Upper lobe of right lung (tissue), 1 donor: ENCODE measurements at regions not wholly inside any gene's neighbourhood (a gene's known extent, or its start where the extent isn't known, plus 50 kb on each side); places are given as distances from the start of the nearest gene placed in this dataset.

Source experiments
- ATAC-seq: fragments of 200-7000 bp; cut with Tn5 transposase; one replicate; pipeline ENCODE4 v1.9.1; 2020; ENCODE audit warnings: mild to moderate bottlenecking, moderate library complexity
- DNase-seq: peaks from one replicate; pipeline ENCODE4 v3.0.0-alpha.2; 2020
- H3K27ac ChIP-seq: fragments of 200-600 bp; one replicate; pipeline ENCODE4 v1.8.0; 2022
- H3K27me3 ChIP-seq: fragments of 200-600 bp; one replicate; pipeline ENCODE4 v1.8.0; 2022; ENCODE audit warnings: mild to moderate bottlenecking
- H3K36me3 ChIP-seq: fragments of 200-600 bp; one replicate; pipeline ENCODE4 v1.8.0; 2022
- H3K4me1 ChIP-seq: fragments of 200-600 bp; one replicate; pipeline ENCODE4 v1.8.0; 2022
- H3K4me3 ChIP-seq: fragments of 200-600 bp; one replicate; pipeline ENCODE4 v1.8.0; 2022; ENCODE audit warnings: mild to moderate bottlenecking
- H3K9me3 ChIP-seq: fragments of 200-600 bp; one replicate; pipeline ENCODE4 v1.8.0; 2022
- CTCF ChIP-seq: fragments of 200-600 bp; IDR thresholded peaks from one replicate; pipeline ENCODE4 v1.8.0; 2022; ENCODE audit warnings: antibody characterized with exemption
- intact Hi-C: fragments of 100-400 bp; cut with DNase I; formaldehyde crosslinking; loops from one replicate; pipeline ENCODE4 v1.11.0; 2022
- donor health status: DM: no; HTN: yes; CAD: no; lungs with severe emphysema.

DNA sequence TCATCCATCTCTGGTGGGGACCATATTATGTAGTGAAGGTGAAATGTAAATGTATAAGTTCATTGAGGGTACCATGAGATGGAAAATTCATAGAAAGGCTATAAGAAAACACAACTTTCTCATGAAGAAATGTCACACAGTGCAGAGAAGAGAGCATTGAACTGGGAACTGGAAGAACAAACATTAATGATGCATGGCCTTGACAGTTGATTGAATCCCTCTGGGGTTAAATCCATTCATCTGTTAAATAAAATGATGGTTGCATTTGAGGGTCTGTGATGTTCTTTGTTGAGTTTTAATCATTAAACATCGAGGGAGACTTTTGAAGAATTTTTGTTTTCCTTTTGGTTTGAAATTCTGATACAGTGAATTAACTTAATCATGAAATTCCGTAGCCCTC is 1401.4 kb downstream of the FAM181B start:
- ATAC-seq (no peak), DNase-seq (no peak)
- no peak overlapping the region for H3K4me3 ChIP-seq
- H3K9me3 ChIP-seq = no peaks in the 10 kb centered on the region
- H3K4me1 ChIP-seq = no peaks in the 10 kb centered on the region
- no peaks in the 10 kb centered on the region for H3K36me3 ChIP-seq
- no peaks in the 10 kb centered on the region for H3K27me3 ChIP-seq
- intact Hi-C loops = no loop called here
- no peak overlapping the region for H3K27ac ChIP-seq
- no peak for TF ChIP-seq CTCF

DNA sequence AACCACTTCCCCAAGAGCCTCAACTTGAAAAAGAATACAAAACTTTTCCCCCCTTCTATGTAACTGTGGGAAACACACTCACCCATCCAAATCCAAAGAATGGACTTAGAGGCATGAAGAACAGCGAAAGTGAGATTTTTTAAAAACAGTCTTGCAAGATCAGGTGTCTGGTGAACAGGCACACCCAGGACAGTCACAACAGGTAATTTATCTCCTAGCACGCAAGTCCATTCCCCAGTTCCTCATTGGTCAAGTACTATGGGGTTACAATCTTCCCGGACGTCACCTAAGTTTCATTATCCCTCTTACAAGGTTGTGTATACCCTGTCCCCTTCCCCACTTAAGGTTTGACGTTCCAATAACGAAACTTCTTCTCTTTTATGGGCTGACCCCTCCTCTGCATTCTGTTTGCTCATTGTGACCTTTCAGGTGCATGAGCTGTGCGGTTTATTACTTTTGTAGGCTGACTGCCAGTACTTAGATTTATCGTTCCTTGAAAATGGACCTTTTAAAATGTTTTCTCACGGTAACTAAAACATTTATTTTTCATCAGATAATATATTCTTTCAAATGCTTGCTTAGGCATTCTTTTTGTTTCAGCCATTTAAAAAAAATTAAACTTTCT is 1401.9 kb downstream of the FAM181B start:
- Histone ChIP-seq H3K27ac (no peak overlapping the region), H3K4me1 (no peaks in the 10 kb centered on the region), H3K36me3 (no peaks in the 10 kb centered on the region), H3K4me3 (no peak overlapping the region), H3K9me3 (no peaks in the 10 kb centered on the region), H3K27me3 (no peaks in the 10 kb centered on the region)
- DNase-seq = no peak
- ATAC-seq = no peak
- TF ChIP-seq CTCF = no peak
- intact Hi-C loops = no loop called here

DNA sequence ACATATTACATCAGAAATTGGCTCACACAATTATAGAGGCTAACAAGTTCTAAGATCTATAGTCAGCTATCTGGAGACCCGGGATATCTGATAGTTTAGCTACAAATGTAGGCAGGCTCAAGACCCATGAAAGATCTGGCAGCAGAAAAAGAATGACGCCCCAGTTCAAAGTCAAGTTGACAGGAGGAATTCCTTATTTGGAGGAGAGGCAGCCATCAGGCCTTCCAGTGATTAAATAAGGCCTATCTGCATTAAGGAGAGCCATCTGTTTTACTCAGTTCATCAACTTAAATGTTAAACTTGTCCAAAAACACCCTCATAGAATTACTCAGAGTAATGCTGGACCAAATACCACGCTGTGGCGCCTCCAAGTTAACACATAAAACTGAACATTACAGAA is 1402.6 kb downstream of the FAM181B start:
- ATAC-seq = no peak
- no peak overlapping the region for H3K27ac ChIP-seq
- no peaks in the 10 kb centered on the region for H3K9me3 ChIP-seq
- no peak overlapping the region for H3K4me3 ChIP-seq
- DNase-seq = no peak
- no peaks in the 10 kb centered on the region for H3K36me3 ChIP-seq
- H3K27me3 ChIP-seq = no peaks in the 10 kb centered on the region
- TF ChIP-seq CTCF = no peak
- H3K4me1 ChIP-seq = no peaks in the 10 kb centered on the region
- intact Hi-C loops = no loop called here

GRCh38 chr11:81303038-81303664 is 1430.5 kb downstream of the FAM181B start:
- no peaks in the 10 kb centered on the region for H3K9me3 ChIP-seq
- intact Hi-C loops = no loop called here
- DNase-seq (no peak), ATAC-seq (no peak)
- no peak overlapping the region for H3K4me3 ChIP-seq
- no peak for TF ChIP-seq CTCF
- no peaks in the 10 kb centered on the region for H3K4me1 ChIP-seq
- no peaks in the 10 kb centered on the region for H3K27me3 ChIP-seq
- no peaks in the 10 kb centered on the region for H3K36me3 ChIP-seq
- H3K27ac ChIP-seq = no peak overlapping the region

DNA sequence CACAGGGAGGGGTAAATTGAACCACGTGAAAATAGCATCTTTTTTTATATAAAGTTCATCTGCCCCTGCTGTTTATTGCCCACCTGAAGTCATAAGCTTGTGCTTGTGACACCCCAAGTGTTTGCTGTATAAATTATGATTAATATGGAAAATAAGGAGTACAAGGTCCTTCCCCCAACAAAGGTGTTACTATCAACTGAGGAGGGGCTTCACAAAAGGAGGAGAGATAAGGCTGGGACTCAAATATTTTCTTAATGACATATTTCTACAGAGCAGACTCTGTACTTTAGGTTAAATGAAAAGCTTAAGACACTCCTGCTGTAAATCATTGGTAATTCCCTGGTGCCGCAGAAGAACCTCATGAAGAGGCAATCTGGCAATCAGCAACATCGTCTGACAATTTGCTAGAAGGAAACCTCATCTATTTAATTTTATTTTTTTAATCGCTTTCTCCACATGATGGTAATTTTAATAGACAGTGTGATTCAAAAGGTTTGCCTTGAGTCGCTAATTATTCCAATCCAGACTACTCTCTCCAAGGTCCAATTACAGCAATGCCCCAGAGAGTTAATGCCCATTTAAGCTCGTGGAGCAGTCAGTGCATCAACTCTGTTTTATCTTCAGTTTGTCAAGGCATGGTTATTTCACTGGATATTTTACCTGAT is 1432.4 kb downstream of the FAM181B start:
- intact Hi-C loops = no loop called here
- TF ChIP-seq CTCF = no peak
- Histone ChIP-seq H3K4me1 (no peaks in the 10 kb centered on the region), H3K4me3 (no peak overlapping the region), H3K27ac (no peak overlapping the region), H3K36me3 (no peaks in the 10 kb centered on the region), H3K9me3 (no peaks in the 10 kb centered on the region), H3K27me3 (no peaks in the 10 kb centered on the region)
- ATAC-seq (no peak), DNase-seq (no peak)
